Naive B cell (primary cell): ENCODE measurements at regions not wholly inside any gene's neighbourhood (a gene's known extent, or its start where the extent isn't known, plus 50 kb on each side); places are given as distances from the start of the nearest gene placed in this dataset.

Experiments used
- ATAC-seq, 2 donors: fragments of 150-1000 bp; cut with Tn5 transposase; 2 replicates each; pipeline ENCODE4 v1.10.0; 2021; ENCODE audit warnings: low read depth in 2 of 2, mild to moderate bottlenecking in 2 of 2, moderate library complexity in 2 of 2
- DNase-seq: peaks from one replicate; pipeline ENCODE4 v3.0.0; 2022
- H3K27ac Mint-ChIP-seq, 6 donors: one replicate each; pipeline ENCODE4 v1.8.0; 2020 to 2022; ENCODE audit warnings: mild to moderate bottlenecking in 6 of 6, mixed read lengths in 6 of 6, moderate library complexity in 5 of 6, inconsistent platforms in 2 of 6
- H3K27me3 Mint-ChIP-seq, 3 donors: one replicate each; pipeline ENCODE4 v1.8.0; 2021 to 2022; ENCODE audit warnings: mixed read lengths in 3 of 3, mild to moderate bottlenecking in 1 of 3
- H3K36me3 Mint-ChIP-seq, 2 donors: one replicate each; pipeline ENCODE4 v1.8.0; 2020 to 2022; ENCODE audit warnings: mixed read lengths in 2 of 2, inconsistent platforms in 1 of 2, mild to moderate bottlenecking in 1 of 2
- H3K4me1 Mint-ChIP-seq, 3 donors: one replicate each; pipeline ENCODE4 v1.8.0; 2020 to 2022; ENCODE audit warnings: mixed read lengths in 3 of 3, inconsistent platforms in 1 of 3, mild to moderate bottlenecking in 1 of 3, moderate library complexity in 1 of 3
- H3K4me3 Mint-ChIP-seq, 8 donors: one replicate each; pipeline ENCODE4 v1.8.0; 2020 to 2022; ENCODE audit warnings: mild to moderate bottlenecking in 8 of 8, mixed read lengths in 8 of 8, moderate library complexity in 8 of 8, inconsistent platforms in 2 of 8
- H3K9me3 Mint-ChIP-seq, 7 donors: one replicate each; pipeline ENCODE4 v1.8.0; 2020 to 2022; ENCODE audit warnings: mixed read lengths in 7 of 7, mild to moderate bottlenecking in 5 of 7, inconsistent platforms in 2 of 7, moderate library complexity in 1 of 7

- Mint-ChIP-seq H3K27me3 (peaks cover 15 to 36% (median 19%) of the 10 kb centered on the region in 3 donors), H3K27ac (peak overlapping the region in 2 of 6 donors; percentile 48 to 79), H3K36me3 (no peaks in the 10 kb centered on the region), H3K4me3 (no peak overlapping the region), H3K9me3 (peaks cover 0 to 1% (median 0%) of the 10 kb centered on the region in 7 donors), H3K4me1 (no peaks in the 10 kb centered on the region)
- DNase-seq: no peak
- no peak for ATAC-seq
These were observed 77.3 kb upstream of the LAPTM4A start for GRCh38 chr2:20128506-20129330.

- Mint-ChIP-seq H3K9me3 (peaks cover 0 to 1% (median 0%) of the 10 kb centered on the region in 7 donors), H3K27me3 (peaks cover 10 to 30% (median 20%) of the 10 kb centered on the region in 3 donors), H3K4me1 (no peaks in the 10 kb centered on the region), H3K36me3 (no peaks in the 10 kb centered on the region), H3K4me3 (no peak overlapping the region), H3K27ac (no peak overlapping the region)
- no peak for ATAC-seq
- DNase-seq: no peak
These were observed 75.0 kb upstream of the LAPTM4A start for GRCh38 chr2:20126469-20126868.

GRCh38 chr2:20126040-20126439 lies 74.6 kb upstream of the LAPTM4A start:
- Mint-ChIP-seq H3K9me3 (no peaks in the 10 kb centered on the region), H3K4me1 (no peaks in the 10 kb centered on the region), H3K36me3 (no peaks in the 10 kb centered on the region), H3K27ac (no peak overlapping the region), H3K4me3 (no peak overlapping the region), H3K27me3 (peaks cover 13 to 29% (median 22%) of the 10 kb centered on the region in 3 donors)
- ATAC-seq: no peak
- no peak for DNase-seq

- no peaks in the 10 kb centered on the region for H3K36me3 Mint-ChIP-seq
- no peaks in the 10 kb centered on the region for H3K9me3 Mint-ChIP-seq
- H3K27ac Mint-ChIP-seq: no peak overlapping the region
- peak overlapping the region in 1 of 8 donors; percentile 42 for H3K4me3 Mint-ChIP-seq
- peaks cover 15 to 28% (median 23%) of the 10 kb centered on the region in 3 donors for H3K27me3 Mint-ChIP-seq
- DNase-seq: no peak
- H3K4me1 Mint-ChIP-seq: no peaks in the 10 kb centered on the region
- ATAC-seq: no peak
These were observed 74.2 kb upstream of the LAPTM4A start for GRCh38 chr2:20125616-20126015.

GRCh38 chr2:20125164-20125563 lies 73.7 kb upstream of the LAPTM4A start:
- Mint-ChIP-seq H3K9me3 (no peaks in the 10 kb centered on the region), H3K4me3 (no peak overlapping the region), H3K27ac (no peak overlapping the region), H3K27me3 (peaks cover 15 to 25% (median 18%) of the 10 kb centered on the region in 3 donors), H3K4me1 (no peaks in the 10 kb centered on the region), H3K36me3 (no peaks in the 10 kb centered on the region)
- ATAC-seq (no peak), DNase-seq (no peak)

GRCh38 chr2:20123871-20124594 lies 72.6 kb upstream of the LAPTM4A start:
- Mint-ChIP-seq H3K4me3 (peak overlapping the region in 1 of 8 donors; percentile 47), H3K4me1 (no peaks in the 10 kb centered on the region), H3K27ac (no peak overlapping the region), H3K36me3 (no peaks in the 10 kb centered on the region), H3K9me3 (no peaks in the 10 kb centered on the region), H3K27me3 (peaks cover 18 to 22% (median 19%) of the 10 kb centered on the region in 3 donors)
- ATAC-seq (no peak), DNase-seq (no peak)

GRCh38 chr2:20122864-20123263 lies 71.4 kb upstream of the LAPTM4A start:
- ATAC-seq (no peak), DNase-seq (no peak)
- H3K4me1 Mint-ChIP-seq: no peaks in the 10 kb centered on the region
- H3K27ac Mint-ChIP-seq: peak overlapping the region in 1 of 6 donors; percentile 81
- no peak overlapping the region for H3K4me3 Mint-ChIP-seq
- H3K27me3 Mint-ChIP-seq: peaks cover 15 to 20% (median 18%) of the 10 kb centered on the region in 3 donors
- no peaks in the 10 kb centered on the region for H3K36me3 Mint-ChIP-seq
- H3K9me3 Mint-ChIP-seq: no peaks in the 10 kb centered on the region

GRCh38 chr2:20120569-20121416 lies 69.4 kb upstream of the LAPTM4A start:
- no peak for ATAC-seq
- peak overlapping the region in 1 of 6 donors; percentile 39 for H3K27ac Mint-ChIP-seq

GRCh38 chr2:20118051-20118450 lies 66.6 kb upstream of the LAPTM4A start:
- Mint-ChIP-seq H3K27ac (no peak overlapping the region), H3K27me3 (peaks cover 14 to 26% (median 22%) of the 10 kb centered on the region in 3 donors), H3K4me1 (no peaks in the 10 kb centered on the region), H3K4me3 (no peak overlapping the region), H3K9me3 (no peaks in the 10 kb centered on the region), H3K36me3 (no peaks in the 10 kb centered on the region)
- ATAC-seq (no peak), DNase-seq (no peak)

More at GRCh38 chr2:20120569-20121416, 69.4 kb upstream of the LAPTM4A start:
- H3K36me3 Mint-ChIP-seq: no peaks in the 10 kb centered on the region
- H3K4me3 Mint-ChIP-seq: no peak overlapping the region
- no peak for DNase-seq
- H3K27me3 Mint-ChIP-seq: peaks cover 15 to 20% (median 18%) of the 10 kb centered on the region in 3 donors
- H3K4me1 Mint-ChIP-seq: no peaks in the 10 kb centered on the region
- no peaks in the 10 kb centered on the region for H3K9me3 Mint-ChIP-seq

GRCh38 chr2:20115902-20116301 lies 64.5 kb upstream of the LAPTM4A start:
- Mint-ChIP-seq H3K36me3 (no peaks in the 10 kb centered on the region), H3K9me3 (no peaks in the 10 kb centered on the region)
- ATAC-seq: no peak

GRCh38 chr2:20115374-20115773 lies 63.9 kb upstream of the LAPTM4A start:
- DNase-seq (no peak), ATAC-seq (no peak)
- peaks cover 0 to 1% of the 10 kb centered on the region in 2 donors for H3K36me3 Mint-ChIP-seq
- H3K27ac Mint-ChIP-seq: no peak overlapping the region
- peaks cover 0 to 3% (median 0%) of the 10 kb centered on the region in 7 donors for H3K9me3 Mint-ChIP-seq
- H3K4me1 Mint-ChIP-seq: no peaks in the 10 kb centered on the region
- peaks cover 12 to 19% (median 12%) of the 10 kb centered on the region in 3 donors for H3K27me3 Mint-ChIP-seq
- no peak overlapping the region for H3K4me3 Mint-ChIP-seq

More at GRCh38 chr2:20115902-20116301, 64.5 kb upstream of the LAPTM4A start:
- H3K4me3 Mint-ChIP-seq: no peak overlapping the region
- DNase-seq: no peak
- peaks cover 8 to 15% (median 9%) of the 10 kb centered on the region in 3 donors for H3K27me3 Mint-ChIP-seq
- H3K4me1 Mint-ChIP-seq: no peaks in the 10 kb centered on the region
- no peak overlapping the region for H3K27ac Mint-ChIP-seq

GRCh38 chr2:20113986-20114938 lies 62.8 kb upstream of the LAPTM4A start:
- DNase-seq: no peak
- H3K27me3 Mint-ChIP-seq: peaks cover 16 to 20% (median 16%) of the 10 kb centered on the region in 3 donors
- peaks cover 0 to 5% of the 10 kb centered on the region in 2 donors for H3K36me3 Mint-ChIP-seq
- H3K9me3 Mint-ChIP-seq: peaks cover 0 to 5% (median 0%) of the 10 kb centered on the region in 7 donors
- no peak for ATAC-seq
- H3K4me1 Mint-ChIP-seq: no peaks in the 10 kb centered on the region
- H3K27ac Mint-ChIP-seq: no peak overlapping the region
- no peak overlapping the region for H3K4me3 Mint-ChIP-seq
